GM19463 (cell line): ENCODE measurements at regions not wholly inside any gene's neighbourhood (a gene's known extent, or its start where the extent isn't known, plus 50 kb on each side); places are given as distances from the start of the nearest gene placed in this dataset.
"Not testable (repeated sequence)": the region's sequence is repeated elsewhere in the genome, so short reads cannot be mapped to it uniquely, and the experiment has no call there.

Experiments used
- ATAC-seq: cut with Tn5 transposase; IDR thresholded peaks from one replicate; pipeline ENCODE4 v1.9.1; 2021; ENCODE audit warnings: mild to moderate bottlenecking, moderate library complexity; ENCODE audit not compliant: unreplicated experiment

DNA sequence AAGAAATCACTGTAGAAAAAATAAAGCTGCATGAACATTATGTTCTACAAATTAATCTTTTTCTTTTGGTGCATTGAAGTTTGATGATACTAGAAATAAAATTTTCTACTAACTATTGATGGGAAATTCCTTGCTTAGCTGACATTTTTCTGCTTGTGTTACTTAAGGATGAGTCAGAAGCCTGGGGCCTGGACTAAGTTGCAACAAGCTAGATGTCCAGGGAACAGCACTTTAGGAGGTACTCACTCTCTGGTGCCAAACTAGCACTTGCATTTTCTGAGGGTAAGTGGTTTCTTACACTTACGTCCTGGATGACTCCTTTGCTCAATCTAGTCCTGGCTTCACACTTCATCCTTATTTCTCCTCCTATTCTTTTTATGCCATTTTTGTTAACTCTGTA is 945.1 kb downstream of the IGSF11 start:
- ATAC-seq, result no peak

DNA sequence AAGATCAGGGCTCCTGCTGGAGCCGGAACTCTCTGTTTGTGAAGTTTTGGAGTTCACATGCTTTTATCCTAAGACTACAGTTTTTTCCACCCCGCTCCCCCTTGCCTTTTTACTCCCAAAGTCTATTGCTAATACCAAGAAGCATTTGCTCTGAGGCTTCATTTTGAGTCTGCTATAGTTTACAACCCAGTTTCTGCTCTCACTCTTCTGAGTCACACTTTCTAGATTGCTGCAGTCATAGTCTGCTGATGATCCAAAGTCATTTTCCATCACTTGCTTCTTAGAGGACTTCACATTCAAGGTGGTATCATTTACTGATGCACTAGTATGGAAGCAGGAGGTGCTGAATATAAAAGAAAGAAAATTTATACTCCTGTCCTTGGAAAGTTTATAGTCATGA is 937.4 kb downstream of the IGSF11 start:
- no peak for ATAC-seq

DNA sequence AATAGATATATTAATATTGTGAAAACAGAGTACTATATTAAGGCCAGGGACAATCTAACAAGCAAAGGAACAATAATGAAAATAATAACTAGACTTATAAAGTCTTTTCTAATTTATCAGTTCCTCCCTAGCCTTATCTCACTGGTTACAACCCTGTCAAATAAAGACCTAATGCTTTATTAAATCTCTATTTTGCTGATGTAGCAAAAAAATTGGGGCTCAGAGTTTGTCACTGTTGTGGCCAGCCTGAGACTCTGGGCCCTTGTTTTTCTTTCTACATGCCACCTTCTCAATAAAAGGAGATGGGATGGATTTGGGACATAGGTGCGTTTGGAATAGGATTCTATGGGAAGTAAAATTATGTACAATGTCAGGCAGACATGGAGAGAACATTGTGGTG is 937.0 kb downstream of the IGSF11 start:
- ATAC-seq, result no peak

DNA sequence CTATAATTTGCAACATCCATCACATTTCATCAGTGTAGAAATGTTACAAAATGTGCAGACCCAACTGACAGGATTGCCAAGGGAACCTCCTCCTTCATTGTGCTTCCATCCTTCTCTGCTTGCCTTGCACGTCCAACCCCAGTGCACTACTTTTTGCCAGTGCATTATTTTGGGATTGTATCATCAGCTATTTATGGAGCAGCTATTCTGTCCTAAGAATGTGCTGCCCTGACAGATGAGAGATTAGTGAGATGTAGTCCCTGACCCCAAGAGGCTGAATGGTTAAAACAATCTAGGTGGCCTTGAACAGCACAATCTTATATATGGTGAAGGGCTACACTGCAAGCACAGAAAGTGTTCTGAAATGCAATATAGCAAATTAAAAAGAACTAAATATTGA is 935.8 kb downstream of the IGSF11 start:
- ATAC-seq, result no peak

DNA sequence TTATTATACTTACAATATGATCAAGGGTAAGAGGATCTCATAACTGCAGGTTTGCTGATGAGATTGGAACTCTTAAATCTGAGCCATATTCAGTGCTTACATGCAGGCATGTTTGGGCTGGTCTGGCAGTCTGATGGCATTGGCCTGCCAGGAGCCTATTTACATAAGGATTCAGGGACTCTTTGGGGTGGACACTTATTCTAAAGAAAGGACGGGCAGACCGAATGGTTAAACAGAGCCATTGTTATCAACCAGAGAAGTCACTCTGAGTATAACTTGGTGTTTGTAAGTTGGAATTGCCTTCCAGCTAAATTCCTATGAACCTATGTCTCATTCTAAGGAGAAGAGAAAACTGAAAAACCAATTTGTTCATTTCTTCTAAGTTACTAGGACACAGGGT is 932.8 kb downstream of the IGSF11 start:
- ATAC-seq, result no peak

DNA sequence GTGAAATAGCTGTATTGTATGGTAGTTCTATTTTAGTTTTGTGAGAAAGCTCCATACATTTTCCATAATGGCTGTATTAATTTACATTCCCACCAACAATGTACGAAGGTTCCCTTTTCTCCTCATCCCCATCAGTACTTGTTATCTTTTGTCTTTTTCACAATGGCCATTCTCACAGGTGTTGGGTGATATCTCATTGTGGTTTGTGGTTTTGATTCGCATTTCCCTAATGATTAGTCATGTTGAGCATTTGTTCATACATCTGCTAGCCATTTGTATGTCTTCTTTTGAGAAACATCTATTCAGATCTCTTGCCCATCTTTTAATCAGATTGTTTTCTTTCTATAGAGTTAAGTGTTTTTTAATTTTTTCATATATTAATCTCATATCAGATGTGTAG is 931.9 kb downstream of the IGSF11 start:
- no peak for ATAC-seq

DNA sequence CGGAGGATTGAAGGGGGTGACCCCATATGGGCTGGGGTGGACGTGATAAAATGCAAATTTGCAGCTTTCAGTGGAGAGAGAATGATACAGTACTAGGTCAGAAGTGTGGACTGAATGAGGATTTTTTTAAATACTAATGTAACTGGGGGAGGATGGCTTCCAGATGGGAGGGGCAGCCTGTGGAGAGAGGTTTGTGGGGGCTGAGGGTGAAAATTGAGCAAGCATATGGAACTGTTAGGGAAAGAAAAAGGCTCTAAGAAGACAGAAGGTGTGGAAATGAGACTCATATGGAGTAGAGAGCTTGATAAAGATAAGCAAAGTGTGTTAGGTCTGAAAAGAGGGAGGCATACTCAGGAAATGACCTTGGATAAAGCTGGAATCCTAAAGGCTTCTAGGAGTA is 926.4 kb downstream of the IGSF11 start:
- ATAC-seq, result no peak

DNA sequence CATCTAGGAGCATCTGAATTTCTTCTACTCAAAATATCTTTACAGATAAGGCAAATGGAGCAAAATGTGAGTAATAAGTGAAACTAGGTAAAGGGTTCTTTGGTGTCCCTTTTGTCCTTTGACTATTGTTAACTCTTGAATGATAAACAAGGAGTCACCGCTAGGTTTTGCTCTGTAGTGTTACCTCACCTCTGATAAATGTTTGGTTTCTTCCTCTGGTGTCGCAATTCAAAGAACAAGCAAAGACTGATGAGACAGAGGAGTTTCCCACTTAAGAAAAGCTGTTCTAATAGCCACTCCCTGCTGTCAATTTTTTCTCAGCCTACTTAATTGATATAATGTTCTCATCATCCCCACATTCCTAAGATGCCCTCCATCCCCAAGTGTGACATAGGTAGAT is 925.9 kb downstream of the IGSF11 start:
- no peak for ATAC-seq

DNA sequence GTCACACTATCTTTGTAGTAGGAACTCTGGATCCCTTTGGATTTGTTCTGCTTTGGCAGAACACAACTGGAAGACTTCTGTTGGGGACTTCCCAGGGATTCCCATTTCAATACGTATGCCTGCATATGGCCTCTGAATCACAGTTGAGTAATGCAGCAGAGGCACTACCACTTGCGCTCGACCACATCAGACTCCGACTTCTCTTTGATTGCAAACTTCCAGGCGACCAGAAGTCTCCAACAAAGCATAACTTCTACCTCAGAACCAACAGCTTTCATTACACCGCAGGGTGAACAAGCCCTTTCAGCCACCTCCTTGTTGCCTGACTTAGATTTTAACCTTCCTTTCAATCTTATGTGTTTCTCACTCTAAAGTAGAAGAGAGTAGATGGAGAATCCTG is 924.4 kb downstream of the IGSF11 start:
- ATAC-seq, result no peak

DNA sequence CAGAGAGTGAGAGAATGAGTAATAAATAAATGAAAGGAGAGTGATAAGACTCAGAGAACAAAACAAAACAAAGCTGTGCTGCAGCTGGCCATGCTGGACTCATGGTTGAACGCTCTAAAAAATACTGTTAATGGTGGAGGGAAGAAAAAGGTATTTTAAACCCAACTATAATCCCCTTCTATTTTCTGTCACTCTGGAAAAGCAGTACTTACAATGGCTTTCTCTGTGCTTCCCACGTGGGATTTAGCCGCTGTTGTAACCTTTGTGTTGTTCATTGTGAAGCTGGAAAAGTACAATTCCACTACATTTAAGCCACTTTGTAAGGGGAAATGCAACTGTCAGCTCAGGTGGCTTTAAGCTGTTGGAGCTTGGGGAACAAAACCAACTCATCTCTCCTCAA is 917.7 kb downstream of the IGSF11 start:
- no peak for ATAC-seq

DNA sequence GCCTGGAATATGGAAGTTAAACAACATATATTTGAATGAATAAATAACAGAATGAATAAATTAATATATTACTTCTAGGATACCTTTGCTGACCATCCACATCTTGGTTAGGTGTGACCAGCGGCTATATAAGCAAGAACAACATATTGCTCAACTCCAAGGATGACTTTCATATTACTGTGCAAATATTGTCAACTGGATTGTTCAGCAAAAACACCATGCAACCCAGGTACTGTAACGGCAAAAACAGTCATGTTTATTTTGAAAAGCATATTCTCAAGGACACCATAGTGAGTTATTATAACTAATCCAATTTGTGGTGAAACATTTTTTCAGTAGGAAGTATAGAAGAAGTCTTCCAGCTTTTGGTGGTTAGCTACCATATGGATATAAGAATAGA is 907.9 kb downstream of the IGSF11 start:
- no peak for ATAC-seq

DNA sequence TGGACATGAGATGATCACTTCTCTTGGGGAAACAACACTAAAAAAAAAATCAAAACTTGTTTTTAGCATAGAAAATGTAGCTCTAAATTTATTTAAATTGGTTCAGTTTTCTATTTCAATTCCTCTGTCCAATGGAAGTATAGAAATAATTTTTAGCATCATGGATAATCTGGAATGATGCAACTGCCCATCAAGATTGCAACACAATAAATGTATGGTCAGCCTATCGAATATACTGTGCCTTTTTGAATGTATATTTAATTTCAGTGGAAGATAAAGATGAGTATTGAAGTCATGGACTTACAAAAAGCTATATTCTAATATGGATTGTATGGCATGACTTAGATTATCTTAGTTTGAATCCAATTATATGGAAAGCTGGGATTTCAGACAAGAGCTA is 906.7 kb downstream of the IGSF11 start:
- no peak for ATAC-seq

DNA sequence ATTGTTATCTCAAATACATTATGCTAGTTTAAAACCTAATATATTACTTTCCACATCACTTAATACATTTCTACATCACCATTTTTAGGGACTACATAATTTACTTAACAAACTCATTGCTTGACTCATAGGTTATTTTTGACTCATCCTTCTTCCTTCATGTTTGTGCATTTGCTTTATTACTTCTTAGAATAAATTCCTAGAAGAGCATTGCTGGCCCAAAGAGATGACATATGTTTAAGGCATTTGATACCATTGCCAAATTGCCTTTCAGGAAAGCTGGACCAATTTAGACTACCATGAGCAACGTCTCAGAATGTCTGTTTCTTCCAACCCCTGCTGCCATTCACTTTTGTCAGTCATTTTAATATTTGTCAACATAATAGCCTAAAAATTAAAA is 905.8 kb downstream of the IGSF11 start:
- no peak for ATAC-seq

DNA sequence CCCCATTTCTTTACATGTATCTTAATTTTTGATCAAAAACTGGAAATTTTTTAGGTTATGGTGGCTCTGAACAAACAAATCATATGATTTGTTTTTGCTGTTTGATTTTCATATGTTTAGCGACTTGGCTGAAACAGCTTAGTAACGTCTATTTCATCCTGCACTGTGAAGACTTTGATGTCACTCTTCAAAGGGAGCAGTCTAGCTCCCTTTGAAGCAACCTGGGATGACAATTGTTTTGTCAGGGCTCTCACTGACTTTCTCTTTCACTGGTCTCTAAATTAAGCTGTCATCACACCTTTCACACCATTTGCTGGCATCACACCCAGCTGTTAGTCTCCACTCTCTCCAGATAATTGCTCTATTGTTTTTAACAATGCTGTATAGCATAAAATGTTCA is 896.9 kb downstream of the IGSF11 start:
- ATAC-seq, result no peak

DNA sequence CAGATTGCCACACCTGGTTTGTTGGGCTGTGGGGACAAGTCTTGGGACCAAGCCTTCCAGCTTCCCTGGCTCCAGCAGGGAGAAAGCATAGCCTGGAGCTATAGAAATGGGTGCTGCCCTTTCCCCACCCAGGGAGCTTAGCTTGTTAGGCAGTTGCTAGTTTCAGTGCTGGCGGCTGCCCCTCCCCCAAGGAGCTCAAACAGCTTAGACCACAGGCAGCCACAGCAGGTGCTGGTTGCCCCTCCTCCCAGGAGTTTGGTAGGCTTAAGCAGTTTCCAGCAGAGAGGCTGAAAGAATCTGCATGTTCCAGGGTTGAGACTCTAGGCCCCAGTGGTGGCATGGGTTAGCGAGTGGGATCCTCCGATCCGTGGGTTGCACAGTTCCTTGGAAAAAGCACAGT is 889.7 kb downstream of the IGSF11 start:
- ATAC-seq, result no peak

DNA sequence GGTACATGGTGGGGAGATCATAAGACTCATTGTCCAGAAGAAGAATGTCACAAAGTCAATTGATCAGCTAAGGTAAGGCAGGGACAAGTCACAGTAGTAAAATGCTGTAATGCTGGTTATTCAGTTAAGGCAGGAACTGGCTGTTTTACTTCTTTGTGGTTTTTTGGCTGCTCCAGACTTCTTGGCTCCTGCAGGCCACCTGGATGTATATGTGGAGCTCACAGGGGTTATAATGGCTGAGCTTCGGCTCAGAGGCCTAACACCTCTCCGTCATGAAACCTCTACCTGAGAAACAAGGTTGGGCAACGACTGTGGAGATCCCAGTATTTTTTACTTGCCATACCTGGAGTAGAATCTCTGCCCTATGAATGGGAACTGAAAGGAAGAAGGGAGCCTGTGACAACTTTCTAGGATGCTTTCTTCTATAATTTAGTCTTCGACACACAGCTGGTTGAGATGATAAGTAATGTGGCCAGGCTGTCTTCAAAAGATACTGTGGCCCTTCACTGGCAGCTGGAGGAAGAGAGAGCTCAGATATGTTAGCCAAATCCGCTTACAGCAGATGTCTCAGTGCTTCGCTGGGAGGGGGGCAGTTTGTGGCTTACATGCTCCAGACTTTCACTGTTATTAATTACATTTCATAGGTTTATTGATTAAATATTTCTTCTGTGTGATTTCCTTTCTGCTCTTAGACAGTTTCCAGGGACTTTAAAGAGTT is 887.8 kb downstream of the IGSF11 start:
- ATAC-seq, result no peak

DNA sequence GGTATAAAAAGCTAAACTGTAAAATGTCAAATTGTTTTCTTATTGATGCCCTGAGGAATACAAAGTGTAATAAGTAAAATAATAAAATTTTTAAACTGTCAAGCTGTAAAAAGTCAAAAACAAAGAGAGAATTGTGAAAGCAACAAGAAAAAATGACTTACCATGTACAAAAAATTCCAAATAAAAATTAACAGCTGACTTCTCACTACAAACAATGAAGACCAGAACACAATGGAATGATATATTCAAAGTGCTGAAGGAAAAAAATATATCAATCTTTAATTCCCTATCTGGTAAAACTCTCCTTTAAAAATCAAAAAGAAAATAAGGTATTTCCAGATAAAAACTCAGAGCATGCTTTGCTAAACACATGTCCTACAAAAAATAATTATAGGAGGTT is 883.5 kb downstream of the IGSF11 start:
- no peak for ATAC-seq

DNA sequence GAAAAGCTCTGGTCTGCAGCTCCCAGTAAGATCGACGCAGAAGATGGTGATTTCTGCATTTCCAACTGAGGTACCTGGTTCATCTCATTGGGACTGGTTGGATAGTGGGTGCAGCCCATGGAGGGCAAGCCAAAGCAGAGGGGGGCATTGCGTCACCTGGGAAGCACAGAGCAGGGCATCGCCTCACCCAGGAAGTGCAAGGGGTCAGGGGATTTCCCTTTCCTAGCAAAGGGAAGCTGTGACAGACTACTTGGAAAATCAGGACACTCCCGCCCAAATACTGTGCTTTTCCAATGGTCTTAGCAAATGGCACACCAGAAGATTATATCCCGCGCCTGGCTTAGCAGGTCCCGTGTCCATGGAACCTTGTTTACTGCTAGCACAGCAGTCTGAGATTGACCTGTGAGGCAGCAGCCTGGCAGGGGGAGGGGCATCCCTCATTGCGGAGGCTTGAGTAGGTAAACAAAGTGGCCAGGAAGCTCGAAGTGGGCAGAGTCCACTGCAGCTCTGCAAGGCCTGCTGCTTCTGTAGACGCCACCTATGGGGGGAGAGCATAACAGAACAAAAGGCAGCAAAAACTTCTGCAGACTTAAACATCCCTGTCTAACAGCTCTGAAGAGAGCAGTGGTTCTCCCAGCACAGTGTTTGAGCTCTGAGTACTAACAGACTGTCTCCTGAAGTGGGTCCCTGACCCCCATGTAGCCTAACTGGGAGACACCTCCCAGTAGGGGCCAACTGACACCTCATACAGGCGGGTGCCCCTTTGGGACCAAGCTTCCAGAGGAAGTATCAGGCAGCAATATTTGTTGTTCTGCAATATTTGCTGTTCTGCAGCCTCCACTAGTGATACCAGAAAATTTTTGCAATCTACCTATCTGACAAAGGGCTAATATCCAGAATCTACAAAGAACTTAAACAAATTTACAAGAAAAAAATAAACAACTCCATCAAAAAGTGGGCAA is 871.7 kb downstream of the IGSF11 start:
- ATAC-seq, result not testable (repeated sequence)

DNA sequence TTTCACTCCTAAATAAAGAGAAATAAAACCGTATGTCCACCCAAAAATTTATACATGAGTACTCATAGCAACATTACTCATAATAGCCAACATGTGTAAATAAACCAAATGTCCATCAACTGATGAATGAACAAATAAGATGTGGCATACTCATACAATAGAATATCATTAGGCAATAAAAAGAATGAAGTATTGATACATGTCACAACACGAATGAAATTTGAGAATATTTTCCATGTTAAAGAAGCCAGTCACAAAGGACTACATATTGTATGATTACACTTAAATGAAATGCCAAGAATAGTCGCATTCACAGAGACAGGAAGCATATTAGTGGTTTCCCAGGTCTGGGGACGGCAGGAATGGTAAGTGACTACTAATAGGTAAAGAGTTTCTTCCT is 869.2 kb downstream of the IGSF11 start:
- ATAC-seq, result no peak

DNA sequence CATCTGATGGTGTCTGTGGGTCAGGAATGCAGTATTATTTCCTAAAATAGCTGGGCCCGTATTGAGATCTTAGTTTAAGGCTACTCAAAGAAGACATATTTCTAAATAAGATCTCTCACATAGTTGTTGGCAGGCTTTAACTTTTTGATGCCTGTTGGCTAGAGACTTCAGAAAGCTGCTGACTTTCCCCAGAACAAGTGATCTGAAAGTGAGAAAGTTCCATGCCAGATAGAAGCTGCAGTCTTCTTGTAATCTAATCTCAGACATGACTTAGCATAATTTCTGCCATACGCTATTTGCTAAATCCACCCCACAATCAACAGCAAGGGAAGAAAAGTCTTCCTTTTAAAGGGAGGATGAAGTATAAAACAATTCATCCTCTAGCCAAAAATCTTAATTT is 867.1 kb downstream of the IGSF11 start:
- no peak for ATAC-seq

DNA sequence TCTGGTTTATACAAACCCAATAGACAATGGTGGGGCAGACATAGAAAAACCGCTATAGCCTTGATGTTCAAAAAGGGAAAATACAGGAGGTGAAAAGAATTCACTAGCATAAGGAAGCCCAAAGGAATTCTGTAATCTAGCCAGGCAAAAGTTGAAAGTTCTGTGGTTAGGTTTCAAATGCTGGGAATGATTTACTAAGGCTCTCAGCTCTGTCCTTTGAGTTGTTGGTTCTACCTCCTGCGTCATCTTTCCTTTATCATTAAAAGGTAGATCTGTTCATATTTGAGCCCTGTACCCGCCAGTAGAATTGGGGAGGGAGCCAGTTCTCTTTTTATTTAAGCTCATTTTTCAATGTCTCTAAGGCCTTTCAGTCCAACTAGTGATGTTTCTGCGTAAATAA is 866.5 kb downstream of the IGSF11 start:
- ATAC-seq, result no peak

DNA sequence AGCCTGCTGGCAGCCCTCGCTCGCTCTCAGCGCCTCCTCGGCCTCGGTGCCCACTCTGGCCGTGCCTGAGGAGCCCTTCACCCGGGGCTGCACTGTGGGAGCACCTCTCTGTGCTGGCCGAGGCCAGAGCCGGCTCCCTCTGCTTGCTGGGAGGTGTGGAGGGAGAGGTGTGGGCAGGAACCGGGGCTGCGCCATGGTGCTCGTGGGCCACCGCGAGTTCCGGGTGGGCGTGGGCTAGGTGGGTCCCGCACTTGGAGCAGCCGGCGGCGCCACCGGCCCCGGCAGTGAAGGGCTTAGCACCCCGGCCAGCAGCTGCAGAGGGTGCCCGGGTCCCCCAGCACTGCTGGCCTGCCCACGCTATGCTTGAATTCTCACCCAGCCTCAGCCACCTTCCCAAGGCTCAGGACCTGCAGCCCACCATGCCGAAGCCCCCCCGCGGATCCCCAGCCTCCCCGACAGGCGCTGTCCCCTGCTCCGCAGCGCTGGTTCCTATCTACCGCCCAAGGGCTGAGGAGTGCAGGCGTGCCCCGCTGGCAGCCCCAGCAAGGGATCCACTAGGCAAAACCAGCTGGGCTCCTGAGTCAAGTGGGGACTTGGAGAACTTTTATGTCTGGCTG is 863.3 kb downstream of the IGSF11 start:
- ATAC-seq, result no peak
